Fibroblast of skin of left quadriceps (primary cell): ENCODE measurements at regions not wholly inside any gene's neighbourhood (a gene's known extent, or its start where the extent isn't known, plus 50 kb on each side); places are given as distances from the start of the nearest gene placed in this dataset.
"Not testable (repeated sequence)": the region's sequence is repeated elsewhere in the genome, so short reads cannot be mapped to it uniquely, and the experiment has no call there.

Experiments
- DNase-seq, 2 experiments: peaks; one replicate each; pipeline ENCODE4 v3.0.0-alpha.2; 2013; ENCODE audit warnings: low read depth in 2 of 2

DNA sequence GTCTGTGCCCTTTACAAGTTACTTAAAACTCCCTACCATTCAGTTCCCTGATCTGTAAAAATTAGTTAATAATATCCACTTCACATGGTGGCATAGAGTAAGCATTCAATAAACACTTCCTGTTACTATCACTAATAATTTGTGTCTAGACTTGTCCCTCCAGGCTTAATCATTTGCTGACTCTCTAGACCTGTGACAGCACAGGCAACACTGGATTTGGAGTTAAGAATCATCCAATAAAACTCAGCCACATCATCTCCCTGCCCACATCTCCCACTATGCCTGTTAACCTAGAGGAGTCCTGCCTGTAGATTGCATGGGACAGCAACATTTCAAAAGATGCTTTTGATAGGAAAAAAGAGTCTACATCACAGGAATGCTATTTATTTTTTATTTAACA lies 564.6 kb downstream of the MFSD1 start:
- DNase-seq = no peak

- no peak for DNase-seq
Observed at GRCh38 chr3:159371961-159372360, 570.1 kb downstream of the MFSD1 start.

GRCh38 chr3:159378396-159379194 lies 576.7 kb downstream of the MFSD1 start:
- no peak for DNase-seq

DNA sequence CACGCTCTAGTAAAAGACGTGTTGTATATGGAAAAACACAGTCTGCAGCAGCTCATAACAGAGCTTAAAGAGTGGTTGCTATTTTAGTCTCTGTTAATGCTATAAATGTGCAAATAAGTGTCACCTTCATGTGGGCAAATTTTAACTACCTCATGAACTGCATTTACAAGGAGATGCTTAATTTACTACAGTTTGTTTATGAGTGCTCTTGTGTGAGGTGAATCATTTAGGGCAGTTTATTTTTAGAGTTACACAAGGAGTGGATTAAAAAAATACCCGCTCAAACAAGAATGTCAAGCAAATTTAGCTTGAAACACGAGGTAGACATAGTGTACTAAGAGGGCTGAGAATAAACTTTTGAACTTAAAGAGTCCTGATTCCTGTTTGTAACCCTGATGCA lies 579.0 kb downstream of the MFSD1 start:
- DNase-seq = no peak

GRCh38 chr3:159390656-159391212 lies 588.9 kb downstream of the MFSD1 start:
- DNase-seq = no peak

- DNase-seq = not testable (repeated sequence)
Observed at GRCh38 chr3:159397683-159398082, 591.0 kb upstream of the IL12A start.

- no peak for DNase-seq
Observed at GRCh38 chr3:159401069-159401468, 587.6 kb upstream of the IL12A start.

GRCh38 chr3:159409711-159410110 lies 578.9 kb upstream of the IL12A start:
- not testable (repeated sequence) for DNase-seq

DNA sequence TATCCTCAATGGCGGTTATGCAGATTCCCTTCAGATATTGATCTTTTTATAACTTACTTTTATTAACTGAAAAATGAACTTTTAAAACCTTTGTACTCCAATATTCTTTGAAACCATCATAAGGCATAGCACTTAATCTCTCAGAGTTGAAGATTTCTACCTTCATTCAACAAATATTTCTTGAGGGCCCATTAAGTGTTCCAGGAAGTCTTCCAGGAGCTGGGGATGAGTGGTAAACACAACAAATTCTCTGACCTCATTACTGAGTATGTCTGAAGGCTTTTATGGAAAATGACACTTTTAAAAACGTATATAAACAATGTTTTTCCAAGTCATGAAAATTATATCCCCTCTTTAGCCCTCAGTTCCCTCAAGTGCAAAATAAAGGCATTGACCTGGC lies 575.3 kb upstream of the IL12A start:
- no peak for DNase-seq

DNA sequence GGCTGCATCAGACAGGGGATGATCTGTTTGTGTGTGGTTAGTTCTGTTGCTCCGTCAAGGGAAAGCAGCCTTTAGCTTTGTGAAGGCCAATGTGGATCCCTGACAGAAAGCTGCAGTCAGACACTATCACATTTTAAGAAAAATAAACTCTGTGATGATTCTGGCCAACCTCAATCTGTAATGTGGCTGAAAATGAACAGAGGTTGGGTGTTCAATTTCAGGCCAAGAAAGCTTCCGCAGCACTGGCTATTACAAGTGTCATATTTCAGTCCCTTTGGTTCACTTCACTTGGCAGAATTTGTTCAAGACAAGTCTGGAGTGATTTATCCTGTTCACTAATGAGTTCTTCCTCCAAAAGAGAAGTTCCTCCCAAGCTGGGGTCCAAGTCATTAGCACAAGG lies 571.8 kb upstream of the IL12A start:
- DNase-seq = no peak

- no peak for DNase-seq
Observed at GRCh38 chr3:159417761-159418160, 570.9 kb upstream of the IL12A start.

DNA sequence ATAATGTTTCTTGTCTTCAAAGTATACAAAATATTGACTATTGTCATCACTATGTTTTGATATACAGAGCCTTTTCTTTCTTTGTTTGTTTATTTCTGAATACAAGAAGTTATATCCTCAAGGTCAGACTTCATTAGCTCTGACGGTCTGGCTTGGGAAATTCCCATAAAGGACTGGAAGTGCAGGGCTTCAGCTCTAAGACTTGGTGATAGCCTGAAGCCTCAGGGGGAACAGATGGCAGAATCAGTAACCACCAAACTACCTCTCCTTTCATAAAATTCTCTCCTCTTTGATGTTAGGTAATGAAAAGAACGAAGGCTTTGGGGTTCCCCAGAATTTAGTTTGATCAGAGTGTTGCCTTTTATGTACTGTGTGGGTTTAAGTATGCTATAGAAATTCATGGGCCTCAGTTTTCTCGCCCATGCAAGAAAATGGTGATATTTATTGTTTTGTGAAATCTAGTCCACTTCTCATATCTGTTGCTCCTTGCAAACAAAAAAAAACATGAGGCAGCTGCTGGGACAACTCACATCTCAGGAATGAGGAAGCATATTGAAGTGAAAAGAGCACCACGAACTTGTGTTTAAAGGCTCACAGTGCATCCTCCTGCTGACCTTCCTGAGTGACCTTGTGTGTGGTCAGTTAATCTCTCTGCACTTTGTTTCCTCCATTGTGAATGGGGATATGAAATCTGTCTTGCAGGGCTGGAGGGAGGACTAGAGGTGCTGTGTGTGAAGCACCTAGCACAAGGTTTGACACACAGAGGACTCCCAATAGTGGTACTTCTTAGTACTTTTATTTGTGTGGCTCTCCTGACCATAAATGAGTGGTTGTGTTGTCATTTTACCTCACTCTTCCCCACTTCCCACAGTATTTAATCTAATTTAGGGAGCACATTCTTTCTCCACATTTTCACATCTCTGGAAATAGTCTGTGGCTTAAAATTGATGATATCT lies 569.8 kb upstream of the IL12A start:
- no peak for DNase-seq

DNA sequence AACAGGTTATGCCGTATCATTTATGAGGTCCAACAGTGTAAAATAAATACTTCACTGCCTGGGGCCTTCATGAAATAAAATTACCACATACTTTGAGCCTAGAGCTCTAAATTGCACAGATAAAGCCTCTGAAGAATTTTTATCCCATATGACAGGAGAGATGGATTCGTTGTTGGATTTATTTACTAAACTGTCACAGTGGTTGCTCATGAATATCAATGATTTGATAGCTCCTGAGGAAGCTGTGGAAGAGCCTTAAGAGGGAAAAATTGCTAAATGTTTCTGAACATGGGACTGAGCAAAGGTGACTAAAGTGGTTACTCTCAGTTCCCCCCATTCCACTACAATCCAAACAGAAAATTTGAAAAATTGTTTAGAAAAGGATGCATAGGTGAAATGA lies 558.9 kb upstream of the IL12A start:
- DNase-seq = no peak

GRCh38 chr3:159432682-159433340 lies 555.8 kb upstream of the IL12A start:
- no peak for DNase-seq

DNA sequence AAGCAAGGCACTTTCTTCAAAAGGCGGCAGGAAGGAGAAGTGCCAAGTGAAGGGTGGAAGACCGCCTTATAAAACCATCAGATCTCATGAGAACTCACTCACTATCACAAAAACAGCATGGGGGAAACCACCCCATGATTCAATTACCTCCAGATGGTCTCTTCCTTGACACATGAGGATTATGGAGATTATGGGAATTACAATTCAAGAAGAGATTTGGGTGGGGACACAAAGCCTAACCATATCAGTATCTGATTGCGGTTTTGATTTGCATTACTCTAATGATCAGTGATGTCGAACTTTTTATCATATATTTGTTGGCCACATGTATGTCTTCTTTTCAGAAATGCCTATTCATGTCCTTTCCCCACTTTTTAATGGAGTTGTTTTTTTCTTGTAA lies 549.3 kb upstream of the IL12A start:
- DNase-seq = no peak

DNA sequence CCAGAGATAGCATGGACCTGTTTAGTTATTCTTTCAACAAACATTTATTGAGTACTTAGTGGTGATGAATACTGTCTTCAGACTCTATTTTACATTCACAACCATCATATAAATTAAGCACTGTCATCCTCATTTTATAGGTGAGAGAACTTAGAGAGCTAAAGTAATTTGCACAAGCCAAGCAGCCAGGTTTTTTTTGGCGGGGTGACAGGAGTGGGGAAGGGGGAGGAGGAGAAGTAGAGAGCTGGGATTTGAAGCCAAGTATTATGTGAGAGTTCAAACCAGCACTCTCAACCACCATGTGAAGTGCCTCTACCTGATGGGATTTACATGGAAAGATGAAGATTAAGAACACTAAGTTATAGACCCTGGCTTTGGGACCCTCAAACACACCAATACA lies 547.4 kb upstream of the IL12A start:
- no peak for DNase-seq

DNA sequence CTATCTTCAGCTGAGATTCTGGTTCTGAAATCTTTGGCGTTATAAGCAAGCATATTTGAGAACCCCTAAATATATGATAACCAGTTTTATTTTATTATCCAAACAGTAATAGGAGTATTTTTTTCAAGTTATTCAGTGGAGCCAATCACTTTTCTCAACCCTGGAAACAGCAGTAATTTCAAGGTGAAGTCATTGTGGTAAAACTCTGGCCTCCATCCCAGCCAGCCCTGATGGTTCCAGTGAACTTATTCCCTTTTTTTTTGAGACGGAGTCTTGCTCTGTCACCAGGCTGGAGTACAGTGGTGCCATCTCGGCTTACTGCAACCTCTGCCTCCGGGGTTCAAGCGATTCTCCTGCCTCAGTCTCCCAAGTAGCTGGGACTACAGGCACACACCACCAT lies 545.4 kb upstream of the IL12A start:
- DNase-seq = no peak

- no peak for DNase-seq
Observed at GRCh38 chr3:159447841-159448240, 540.8 kb upstream of the IL12A start.

GRCh38 chr3:159448902-159449301 lies 539.7 kb upstream of the IL12A start:
- DNase-seq = no peak

- no peak for DNase-seq
Observed at GRCh38 chr3:159451067-159451466, 537.6 kb upstream of the IL12A start.

DNA sequence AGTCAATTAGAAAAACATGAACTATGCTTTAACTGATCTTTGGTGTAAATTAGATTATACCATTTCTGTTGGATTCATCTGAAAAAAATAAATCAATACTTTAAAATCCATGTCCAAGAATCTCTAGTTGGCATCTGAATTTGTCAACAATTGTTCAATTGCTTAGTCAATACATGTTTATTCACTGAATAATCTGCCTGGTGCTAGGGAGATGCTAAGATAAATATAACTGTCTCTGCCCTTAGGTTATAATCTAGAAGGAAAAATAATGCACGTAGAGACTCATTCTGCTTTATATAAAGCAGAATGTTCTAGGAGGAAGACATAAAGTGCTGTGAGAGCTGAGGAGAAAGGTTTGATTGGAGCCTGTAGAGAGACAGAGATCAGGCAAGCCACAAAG lies 537.2 kb upstream of the IL12A start:
- DNase-seq = no peak

- DNase-seq = no peak
Observed at GRCh38 chr3:159453036-159453435, 535.6 kb upstream of the IL12A start.
